ENCODE measurements at regions not wholly inside any gene's neighbourhood (a gene's known extent, or its start where the extent isn't known, plus 50 kb on each side); places are given as distances from the start of the nearest gene placed in this dataset.

GRCh38 chr10:131648386-131649020, 252.3 kb upstream of the PPP2R2D start:
- H3K27ac ChIP-seq, result no peak overlapping the region
- H3K9ac ChIP-seq, result no peak overlapping the region
- H3K4me1 ChIP-seq (ENCODE audit: low read depth, poor library complexity, severe bottlenecking), result no peaks in the 10 kb centered on the region
- no peak overlapping the region for H3K4me2 ChIP-seq
- no peaks in the 10 kb centered on the region for H3K36me3 ChIP-seq (ENCODE audit: insufficient read depth)
- no peaks in the 10 kb centered on the region for H4K20me1 ChIP-seq (ENCODE audit: insufficient read depth)
- H3K27me3 ChIP-seq (ENCODE audit: insufficient read depth, low read depth), result peaks cover 10% of the 10 kb centered on the region; the same call in 1 of the 2 replicates
- H2AFZ ChIP-seq (ENCODE audit: low read depth), result no peak overlapping the region
- TF ChIP-seq CTCF (conservative IDR thresholded peaks at IDR 0.05; ENCODE audit: low read depth, low read length), result no peak
- no peak overlapping the region for H3K4me3 ChIP-seq (IDR thresholded peaks at IDR 0.05; ENCODE audit: insufficient read depth, low read depth, low read length)
- no peaks in the 10 kb centered on the region for H3K79me2 ChIP-seq (ENCODE audit: insufficient read depth, low read depth)

GRCh38 chr10:131649617-131650016, 251.2 kb upstream of the PPP2R2D start:
- H3K9ac ChIP-seq, result no peak overlapping the region
- no peak for TF ChIP-seq CTCF (conservative IDR thresholded peaks at IDR 0.05; ENCODE audit: low read depth, low read length)
- no peak overlapping the region for H2AFZ ChIP-seq (ENCODE audit: low read depth)
- no peaks in the 10 kb centered on the region for H4K20me1 ChIP-seq (ENCODE audit: insufficient read depth)
- no peak overlapping the region for H3K4me3 ChIP-seq (IDR thresholded peaks at IDR 0.05; ENCODE audit: insufficient read depth, low read depth, low read length)
- H3K4me2 ChIP-seq, result no peak overlapping the region
- H3K4me1 ChIP-seq (ENCODE audit: low read depth, poor library complexity, severe bottlenecking), result no peaks in the 10 kb centered on the region
- H3K79me2 ChIP-seq (ENCODE audit: insufficient read depth, low read depth), result no peaks in the 10 kb centered on the region
- H3K36me3 ChIP-seq (ENCODE audit: insufficient read depth), result no peaks in the 10 kb centered on the region
- H3K27me3 ChIP-seq (ENCODE audit: insufficient read depth, low read depth), result peaks cover 2% of the 10 kb centered on the region; the same call in 1 of the 2 replicates
- H3K27ac ChIP-seq, result no peak overlapping the region

GRCh38 chr10:131650169-131650705, 250.6 kb upstream of the PPP2R2D start:
- no peak overlapping the region for H3K4me3 ChIP-seq (IDR thresholded peaks at IDR 0.05; ENCODE audit: insufficient read depth, low read depth, low read length)
- H3K27ac ChIP-seq, result no peak overlapping the region
- H3K9ac ChIP-seq, result no peak overlapping the region
- TF ChIP-seq CTCF (conservative IDR thresholded peaks at IDR 0.05; ENCODE audit: low read depth, low read length), result no peak
- no peaks in the 10 kb centered on the region; the same call in 1 of the 2 replicates for H3K27me3 ChIP-seq (ENCODE audit: insufficient read depth, low read depth)
- no peaks in the 10 kb centered on the region for H4K20me1 ChIP-seq (ENCODE audit: insufficient read depth)
- no peak overlapping the region for H3K4me2 ChIP-seq
- H3K79me2 ChIP-seq (ENCODE audit: insufficient read depth, low read depth), result no peaks in the 10 kb centered on the region
- H2AFZ ChIP-seq (ENCODE audit: low read depth), result no peak overlapping the region
- no peaks in the 10 kb centered on the region for H3K36me3 ChIP-seq (ENCODE audit: insufficient read depth)
- no peaks in the 10 kb centered on the region for H3K4me1 ChIP-seq (ENCODE audit: low read depth, poor library complexity, severe bottlenecking)

- no peak overlapping the region for H3K27ac ChIP-seq
- H2AFZ ChIP-seq (ENCODE audit: low read depth), result no peak overlapping the region
- no peaks in the 10 kb centered on the region for H3K79me2 ChIP-seq (ENCODE audit: insufficient read depth, low read depth)
- H3K9ac ChIP-seq, result no peak overlapping the region
- H3K27me3 ChIP-seq (ENCODE audit: insufficient read depth, low read depth), result no peaks in the 10 kb centered on the region; the same call in 1 of the 2 replicates
- H3K36me3 ChIP-seq (ENCODE audit: insufficient read depth), result no peaks in the 10 kb centered on the region
- no peak for TF ChIP-seq CTCF (conservative IDR thresholded peaks at IDR 0.05; ENCODE audit: low read depth, low read length)
- no peaks in the 10 kb centered on the region for H4K20me1 ChIP-seq (ENCODE audit: insufficient read depth)
- no peaks in the 10 kb centered on the region for H3K4me1 ChIP-seq (ENCODE audit: low read depth, poor library complexity, severe bottlenecking)
- H3K4me2 ChIP-seq, result no peak overlapping the region
- H3K4me3 ChIP-seq (IDR thresholded peaks at IDR 0.05; ENCODE audit: insufficient read depth, low read depth, low read length), result no peak overlapping the region
Observed at GRCh38 chr10:131650771-131651673, 249.8 kb upstream of the PPP2R2D start.
